RWPE1 (cell line): ENCODE measurements at regions not wholly inside any gene's neighbourhood (a gene's known extent, or its start where the extent isn't known, plus 50 kb on each side); places are given as distances from the start of the nearest gene placed in this dataset.

ENCODE experiments used
- CTCF ChIA-PET: fragments of 350-600 bp; sonication (Branson Sonifier 250); formaldehyde crosslinking; extraction: SDS; loops from one replicate; lab custom pipeline; 2021; lab: Yijun Ruan, JAX
- POLR2A ChIA-PET: fragments of 400-600 bp; formaldehyde crosslinking; extraction: SDS; loops from one replicate; lab custom pipeline; 2020; ENCODE audit warnings: antibody characterized with exemption; ENCODE audit not compliant: low non-redundant PET; lab: Yijun Ruan, JAX
- DNase-seq: peaks from one replicate; pipeline ENCODE4 v3.0.0; 2012; ENCODE audit warnings: low spot score
- H3K27ac ChIP-seq: fragments of 450-650 bp; 2 replicates; pipeline ENCODE4 v1.5.1; 2017
- CTCF ChIP-seq: fragments of 450-650 bp; conservative IDR thresholded peaks from 2 replicates; pipeline ENCODE4 v1.5.1; 2017; ENCODE audit warnings: low read depth, mild to moderate bottlenecking

- ChIA-PET CTCF (no interaction called here), POLR2A (no interaction called here)
- TF ChIP-seq CTCF = no peak
- no peak for DNase-seq
- no peak overlapping the region for H3K27ac ChIP-seq
Observed at GRCh38 chr6:137361701-137362100, 132.5 kb downstream of the OLIG3 start.

- H3K27ac ChIP-seq = no peak overlapping the region
- TF ChIP-seq CTCF = no peak
- DNase-seq = no peak
- ChIA-PET CTCF (no interaction called here), POLR2A (no interaction called here)
Observed at GRCh38 chr6:137358273-137358672, 135.9 kb downstream of the OLIG3 start.

GRCh38 chr6:137357948-137358266 lies 136.3 kb downstream of the OLIG3 start:
- no peak for TF ChIP-seq CTCF
- H3K27ac ChIP-seq = no peak overlapping the region
- ChIA-PET POLR2A (no interaction called here), CTCF (no interaction called here)
- DNase-seq = no peak

- no peak for TF ChIP-seq CTCF
- H3K27ac ChIP-seq = no peak overlapping the region
- ChIA-PET POLR2A (no interaction called here), CTCF (no interaction called here)
- DNase-seq = no peak
Observed at GRCh38 chr6:137357263-137357947, 136.8 kb downstream of the OLIG3 start.

GRCh38 chr6:137353842-137354397 lies 134.7 kb upstream of the IFNGR1 start:
- no peak for TF ChIP-seq CTCF
- CTCF ChIA-PET = no interaction called here
- no peak for DNase-seq
- POLR2A ChIA-PET = no interaction called here
- H3K27ac ChIP-seq = no peak overlapping the region

GRCh38 chr6:137353346-137353745 lies 134.2 kb upstream of the IFNGR1 start:
- TF ChIP-seq CTCF = no peak
- ChIA-PET CTCF (no interaction called here), POLR2A (no interaction called here)
- H3K27ac ChIP-seq = no peak overlapping the region
- no peak for DNase-seq
